Caco-2 (cell line): ENCODE measurements at regions not wholly inside any gene's neighbourhood (a gene's known extent, or its start where the extent isn't known, plus 50 kb on each side); places are given as distances from the start of the nearest gene placed in this dataset.

Experiments used
- BruUV-seq: library from RNA; stranded (reverse); fragments of 400-500 nt; replicated peaks from 2 replicates; lab custom pipeline; 2021; lab: Mats Ljungman, UMichigan
- CTCF ChIA-PET: fragments of 300-600 bp; sonication (Branson Sonifier 250); formaldehyde crosslinking; loops from one replicate; lab custom pipeline; 2022; ENCODE audit warnings: antibody characterized with exemption; lab: Charles Lee
- POLR2A ChIA-PET: fragments of 300-600 bp; sonication (Branson Sonifier 250); formaldehyde crosslinking; loops from one replicate; lab custom pipeline; 2022; ENCODE audit warnings: antibody characterized with exemption; lab: Charles Lee
- DNase-seq, 2 experiments: peaks; one replicate each; pipeline versions ENCODE4 v3.0.0 to v3.0.0-alpha.2; 2020 to 2022
- H3K27me3 ChIP-seq: replicated peaks from 2 replicates; pipeline ENCODE4 v1.6.0; 2011; ENCODE audit warnings: low read length; ENCODE audit not compliant: control insufficient read depth, insufficient read depth
- H3K36me3 ChIP-seq: 2 replicates; pipeline ENCODE4 v1.5.1; 2011; ENCODE audit warnings: low read length; ENCODE audit not compliant: control insufficient read depth, insufficient read depth
- H3K4me1 ChIP-seq: fragments of 250-450 bp; sonication (Bioruptor Pico); 2 replicates; pipeline ENCODE4 v1.5.1; 2020; ENCODE audit warnings: mild to moderate bottlenecking
- H3K4me3 ChIP-seq: 2 replicates; pipeline ENCODE4 v1.5.1; 2011; ENCODE audit warnings: low read depth, mild to moderate bottlenecking, control low read depth, low read length
- H3K9me3 ChIP-seq: fragments of 250-450 bp; sonication (Bioruptor Pico); 2 replicates; pipeline ENCODE4 v1.5.1; 2020; ENCODE audit warnings: mild to moderate bottlenecking, moderate library complexity
- H3K27ac Mint-ChIP-seq: one replicate; pipeline ENCODE4 v1.8.0; 2022; ENCODE audit warnings: mixed read lengths; ENCODE audit not compliant: unreplicated experiment
- H3K27me3 Mint-ChIP-seq: one replicate; pipeline ENCODE4 v1.8.0; 2022; ENCODE audit warnings: mixed read lengths; ENCODE audit not compliant: insufficient read depth, unreplicated experiment
- H3K36me3 Mint-ChIP-seq: one replicate; pipeline ENCODE4 v1.8.0; 2022; ENCODE audit warnings: mild to moderate bottlenecking, mixed read lengths; ENCODE audit not compliant: insufficient read depth, unreplicated experiment
- H3K4me1 Mint-ChIP-seq: one replicate; pipeline ENCODE4 v1.8.0; 2022; ENCODE audit warnings: low read depth, mixed read lengths; ENCODE audit not compliant: unreplicated experiment
- H3K4me3 Mint-ChIP-seq: one replicate; pipeline ENCODE4 v1.8.0; 2022; ENCODE audit warnings: mild to moderate bottlenecking, moderate library complexity, mixed read lengths; ENCODE audit not compliant: unreplicated experiment
- H3K9me3 Mint-ChIP-seq: one replicate; pipeline ENCODE4 v1.8.0; 2022; ENCODE audit warnings: mixed read lengths; ENCODE audit not compliant: unreplicated experiment
- intact Hi-C: fragments of 100-400 bp; cut with micrococcal nuclease; formaldehyde crosslinking; loops from one replicate; pipeline ENCODE4 v1.10.0; 2022; ENCODE audit not compliant: unreplicated experiment
- TF ChIP-seq, protein P1 (sequence below), 2 experiments: fragments of 200-600 bp in 1 of 2; IDR thresholded peaks; 1 replicate in 1 of 2; 2 replicates in 1 of 2; pipeline versions ENCODE4 v1.5.1 to v1.8.0; 2011 to 2022; ENCODE audit warnings: antibody characterized with exemption in 1 of 2, control low read depth in 1 of 2, inconsistent platforms in 1 of 2, low read depth in 1 of 2, low read length in 1 of 2, mild to moderate bottlenecking in 1 of 2, moderate library complexity in 1 of 2; ENCODE audit not compliant: insufficient read depth in 1 of 2, severe bottlenecking in 1 of 2, unreplicated experiment in 1 of 2

DNA sequence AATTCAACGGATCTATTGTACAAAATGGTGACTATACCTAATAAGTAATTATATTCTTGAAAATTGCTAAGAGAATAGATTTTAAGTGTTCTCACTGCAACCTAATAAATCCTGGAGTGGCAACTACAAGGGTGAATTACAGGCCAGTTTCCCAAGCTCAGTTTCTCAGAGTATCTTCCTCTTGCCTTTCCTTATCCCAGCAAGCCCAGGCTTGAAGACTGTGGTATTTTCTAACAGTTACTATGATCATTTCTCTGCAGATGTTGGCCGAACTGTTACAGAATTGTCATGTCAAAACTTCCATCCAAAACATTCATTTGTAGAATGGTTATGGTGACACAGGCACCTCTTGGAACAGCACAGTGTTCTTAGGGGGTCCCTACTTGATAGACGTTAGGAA lies 138.1 kb upstream of the PTCHD4 start:
- CTCF ChIA-PET, result no interaction called here
- peaks cover 2% of the 10 kb centered on the region for H3K27me3 Mint-ChIP-seq
- DNase-seq, result no peak
- H3K27ac Mint-ChIP-seq, result no peak overlapping the region
- no peaks in the 10 kb centered on the region for H3K36me3 ChIP-seq
- no peaks in the 10 kb centered on the region for H3K9me3 Mint-ChIP-seq
- TF ChIP-seq, protein P1, sequence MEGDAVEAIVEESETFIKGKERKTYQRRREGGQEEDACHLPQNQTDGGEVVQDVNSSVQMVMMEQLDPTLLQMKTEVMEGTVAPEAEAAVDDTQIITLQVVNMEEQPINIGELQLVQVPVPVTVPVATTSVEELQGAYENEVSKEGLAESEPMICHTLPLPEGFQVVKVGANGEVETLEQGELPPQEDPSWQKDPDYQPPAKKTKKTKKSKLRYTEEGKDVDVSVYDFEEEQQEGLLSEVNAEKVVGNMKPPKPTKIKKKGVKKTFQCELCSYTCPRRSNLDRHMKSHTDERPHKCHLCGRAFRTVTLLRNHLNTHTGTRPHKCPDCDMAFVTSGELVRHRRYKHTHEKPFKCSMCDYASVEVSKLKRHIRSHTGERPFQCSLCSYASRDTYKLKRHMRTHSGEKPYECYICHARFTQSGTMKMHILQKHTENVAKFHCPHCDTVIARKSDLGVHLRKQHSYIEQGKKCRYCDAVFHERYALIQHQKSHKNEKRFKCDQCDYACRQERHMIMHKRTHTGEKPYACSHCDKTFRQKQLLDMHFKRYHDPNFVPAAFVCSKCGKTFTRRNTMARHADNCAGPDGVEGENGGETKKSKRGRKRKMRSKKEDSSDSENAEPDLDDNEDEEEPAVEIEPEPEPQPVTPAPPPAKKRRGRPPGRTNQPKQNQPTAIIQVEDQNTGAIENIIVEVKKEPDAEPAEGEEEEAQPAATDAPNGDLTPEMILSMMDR (IDR thresholded peaks at IDR 0.05; ENCODE audit: insufficient read depth in 1 of 2, low read depth in 1 of 2, low read length in 1 of 2, severe bottlenecking in 1 of 2, unreplicated experiment in 1 of 2), result no peak
- no peaks in the 10 kb centered on the region for H3K9me3 ChIP-seq
- no peaks in the 10 kb centered on the region for H3K4me1 ChIP-seq
- no peak overlapping the region for H3K4me3 Mint-ChIP-seq
- BruUV-seq, result no TSS peak
- no peaks in the 10 kb centered on the region for H3K36me3 Mint-ChIP-seq
- POLR2A ChIA-PET, result no interaction called here
- intact Hi-C loops, result no loop called here
- no peaks in the 10 kb centered on the region for H3K27me3 ChIP-seq
- no peaks in the 10 kb centered on the region for H3K4me1 Mint-ChIP-seq
- H3K4me3 ChIP-seq, result no peak overlapping the region

DNA sequence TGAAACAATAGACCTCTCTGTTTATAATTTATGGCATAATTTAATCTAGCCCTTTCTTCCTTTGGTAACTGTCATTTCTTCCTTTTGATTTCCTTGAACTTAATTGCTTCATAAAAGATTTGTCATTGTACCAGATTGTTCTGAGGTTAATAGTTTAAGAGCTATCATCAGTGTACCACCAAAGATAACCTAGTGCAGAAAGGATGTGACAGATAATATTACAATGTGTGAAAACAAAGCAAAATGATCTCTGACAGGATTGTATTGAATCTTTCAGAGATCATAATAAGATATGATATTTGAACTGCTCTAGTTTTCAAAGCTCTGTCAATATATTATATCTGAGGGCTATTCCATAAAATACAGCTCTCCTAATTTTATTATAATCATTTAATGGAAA lies 132.1 kb upstream of the PTCHD4 start:
- intact Hi-C loops, result no loop called here
- no peaks in the 10 kb centered on the region for H3K9me3 ChIP-seq
- DNase-seq, result no peak
- H3K4me3 ChIP-seq, result no peak overlapping the region
- CTCF ChIA-PET, result no interaction called here
- Mint-ChIP-seq H3K36me3 (no peaks in the 10 kb centered on the region), H3K4me3 (no peak overlapping the region), H3K27ac (no peak overlapping the region), H3K9me3 (no peaks in the 10 kb centered on the region), H3K27me3 (no peaks in the 10 kb centered on the region), H3K4me1 (no peaks in the 10 kb centered on the region)
- TF ChIP-seq, protein P1 (IDR thresholded peaks at IDR 0.05; ENCODE audit: insufficient read depth in 1 of 2, low read depth in 1 of 2, low read length in 1 of 2, severe bottlenecking in 1 of 2, unreplicated experiment in 1 of 2), result no peak
- no peaks in the 10 kb centered on the region for H3K27me3 ChIP-seq
- no peaks in the 10 kb centered on the region for H3K4me1 ChIP-seq
- POLR2A ChIA-PET, result no interaction called here
- no peaks in the 10 kb centered on the region for H3K36me3 ChIP-seq
- no TSS peak for BruUV-seq

DNA sequence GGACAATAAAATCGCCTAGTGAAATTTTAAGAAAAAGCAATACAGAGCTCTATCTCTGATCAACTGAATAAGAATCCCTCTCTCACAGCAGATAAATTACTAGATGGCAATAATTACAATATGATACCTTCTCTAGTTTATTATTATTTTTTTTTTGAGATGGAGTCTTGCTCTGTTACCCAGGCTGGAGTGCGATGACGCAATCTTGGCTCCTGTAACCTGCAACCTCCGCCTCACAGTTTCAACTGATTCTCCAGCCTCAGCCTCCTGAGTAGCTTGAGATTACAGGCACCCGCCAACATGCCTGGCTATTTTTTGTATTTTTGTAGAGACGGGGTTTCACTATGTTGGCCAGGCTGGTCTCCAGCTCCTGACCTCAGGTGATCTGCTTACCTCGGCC lies 129.3 kb upstream of the PTCHD4 start:
- H3K4me1 ChIP-seq, result no peaks in the 10 kb centered on the region
- Mint-ChIP-seq H3K27ac (no peak overlapping the region), H3K36me3 (no peaks in the 10 kb centered on the region), H3K9me3 (no peaks in the 10 kb centered on the region), H3K27me3 (no peaks in the 10 kb centered on the region), H3K4me3 (no peak overlapping the region), H3K4me1 (no peaks in the 10 kb centered on the region)
- ChIA-PET CTCF (no interaction called here), POLR2A (no interaction called here)
- TF ChIP-seq, protein P1 (IDR thresholded peaks at IDR 0.05; ENCODE audit: insufficient read depth in 1 of 2, low read depth in 1 of 2, low read length in 1 of 2, severe bottlenecking in 1 of 2, unreplicated experiment in 1 of 2), result no peak
- DNase-seq, result no peak
- intact Hi-C loops, result no loop called here
- no peak overlapping the region for H3K4me3 ChIP-seq
- no peaks in the 10 kb centered on the region for H3K36me3 ChIP-seq
- H3K27me3 ChIP-seq, result no peaks in the 10 kb centered on the region
- no TSS peak for BruUV-seq
- no peaks in the 10 kb centered on the region for H3K9me3 ChIP-seq
